ENCODE measurements at regions not wholly inside any gene's neighbourhood (a gene's known extent, or its start where the extent isn't known, plus 50 kb on each side); places are given as distances from the start of the nearest gene placed in this dataset.

DNA sequence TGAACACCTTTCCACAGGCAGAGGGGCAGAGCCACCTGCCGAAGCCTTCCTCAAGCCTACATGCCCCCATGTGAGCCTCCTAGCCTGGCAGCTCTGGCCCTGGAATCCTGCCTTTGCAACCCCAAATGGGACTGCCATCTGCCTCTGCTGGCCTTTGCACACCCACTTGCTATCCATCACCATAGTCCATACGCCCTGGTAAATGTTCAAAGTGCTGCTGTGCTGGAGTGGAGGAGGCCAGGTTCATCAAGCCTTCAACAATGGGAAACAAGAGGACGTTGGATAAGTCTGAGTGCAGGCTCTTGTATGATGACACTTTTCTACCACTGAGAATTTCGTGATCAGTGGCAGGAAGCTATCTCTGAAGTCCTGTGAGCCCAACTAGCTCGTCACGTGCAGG is 159.8 kb downstream of the MED10 start:
- DNase-seq (ENCODE audit: low spot score) = no peak
- no peaks in the 10 kb centered on the region for H3K36me3 ChIP-seq (ENCODE audit: insufficient read depth, low read length, poor library complexity, severe bottlenecking)
- H3K4me3 ChIP-seq (ENCODE audit: low read depth, low read length, poor library complexity, severe bottlenecking) = no peak overlapping the region
- CTCF ChIA-PET = no interaction called here
- POLR2A ChIA-PET (ENCODE audit: low non-redundant PET) = no interaction called here
- no TSS peak for BruUV-seq (replicated peaks)
- intact Hi-C loops (cut with micrococcal nuclease; ENCODE audit: unreplicated experiment) = no loop called here
- H3K27me3 ChIP-seq (replicated peaks; ENCODE audit: insufficient read depth, low read depth, low read length, poor library complexity) = no peaks in the 10 kb centered on the region
- no peak overlapping the region for H3K27ac ChIP-seq (ENCODE audit: low read depth, low read length, poor library complexity, severe bottlenecking)
- TF ChIP-seq EZH2 (IDR thresholded peaks at IDR 0.05; ENCODE audit: borderline replicate concordance, low read depth, low read length, poor library complexity, severe bottlenecking) = no peak
- TF ChIP-seq, protein P1, sequence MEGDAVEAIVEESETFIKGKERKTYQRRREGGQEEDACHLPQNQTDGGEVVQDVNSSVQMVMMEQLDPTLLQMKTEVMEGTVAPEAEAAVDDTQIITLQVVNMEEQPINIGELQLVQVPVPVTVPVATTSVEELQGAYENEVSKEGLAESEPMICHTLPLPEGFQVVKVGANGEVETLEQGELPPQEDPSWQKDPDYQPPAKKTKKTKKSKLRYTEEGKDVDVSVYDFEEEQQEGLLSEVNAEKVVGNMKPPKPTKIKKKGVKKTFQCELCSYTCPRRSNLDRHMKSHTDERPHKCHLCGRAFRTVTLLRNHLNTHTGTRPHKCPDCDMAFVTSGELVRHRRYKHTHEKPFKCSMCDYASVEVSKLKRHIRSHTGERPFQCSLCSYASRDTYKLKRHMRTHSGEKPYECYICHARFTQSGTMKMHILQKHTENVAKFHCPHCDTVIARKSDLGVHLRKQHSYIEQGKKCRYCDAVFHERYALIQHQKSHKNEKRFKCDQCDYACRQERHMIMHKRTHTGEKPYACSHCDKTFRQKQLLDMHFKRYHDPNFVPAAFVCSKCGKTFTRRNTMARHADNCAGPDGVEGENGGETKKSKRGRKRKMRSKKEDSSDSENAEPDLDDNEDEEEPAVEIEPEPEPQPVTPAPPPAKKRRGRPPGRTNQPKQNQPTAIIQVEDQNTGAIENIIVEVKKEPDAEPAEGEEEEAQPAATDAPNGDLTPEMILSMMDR (conservative IDR thresholded peaks at IDR 0.05; ENCODE audit: low read depth, low read length) = no peak
- H3K4me1 ChIP-seq (ENCODE audit: insufficient read depth, low read length, poor library complexity, severe bottlenecking) = no peaks in the 10 kb centered on the region
- H3K9me3 ChIP-seq (ENCODE audit: low read depth, low read length, poor library complexity, severe bottlenecking) = no peaks in the 10 kb centered on the region

DNA sequence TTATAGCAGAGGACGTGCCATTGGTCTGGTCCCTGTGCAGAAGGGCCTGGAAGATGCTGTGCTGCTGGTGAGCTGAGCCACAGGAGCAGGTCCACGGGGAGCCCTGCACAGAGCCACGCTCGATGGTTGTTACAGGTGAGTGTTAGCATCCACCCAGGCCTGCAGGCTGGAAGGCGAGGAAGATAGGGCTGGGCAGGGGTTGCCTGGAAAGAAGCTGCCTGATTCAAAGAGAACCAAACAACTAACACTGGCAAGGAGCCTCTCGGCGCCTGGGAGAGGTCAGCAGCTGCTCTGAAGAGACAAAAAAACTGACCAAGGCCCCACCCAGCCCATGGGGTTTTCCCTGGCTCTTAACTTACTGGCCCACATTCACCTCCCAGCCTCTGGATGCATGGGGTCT is 160.2 kb downstream of the MED10 start:
- no peaks in the 10 kb centered on the region for H3K9me3 ChIP-seq (ENCODE audit: low read depth, low read length, poor library complexity, severe bottlenecking)
- no peak for TF ChIP-seq EZH2 (IDR thresholded peaks at IDR 0.05; ENCODE audit: borderline replicate concordance, low read depth, low read length, poor library complexity, severe bottlenecking)
- TF ChIP-seq, protein P1 (conservative IDR thresholded peaks at IDR 0.05; ENCODE audit: low read depth, low read length) = no peak
- no peak for DNase-seq (ENCODE audit: low spot score)
- no peaks in the 10 kb centered on the region for H3K4me1 ChIP-seq (ENCODE audit: insufficient read depth, low read length, poor library complexity, severe bottlenecking)
- no peaks in the 10 kb centered on the region for H3K36me3 ChIP-seq (ENCODE audit: insufficient read depth, low read length, poor library complexity, severe bottlenecking)
- H3K4me3 ChIP-seq (ENCODE audit: low read depth, low read length, poor library complexity, severe bottlenecking) = no peak overlapping the region
- BruUV-seq (replicated peaks) = no TSS peak
- H3K27me3 ChIP-seq (replicated peaks; ENCODE audit: insufficient read depth, low read depth, low read length, poor library complexity) = no peaks in the 10 kb centered on the region
- POLR2A ChIA-PET (ENCODE audit: low non-redundant PET) = no interaction called here
- CTCF ChIA-PET = no interaction called here
- intact Hi-C loops (cut with micrococcal nuclease; ENCODE audit: unreplicated experiment) = no loop called here
- no peak overlapping the region for H3K27ac ChIP-seq (ENCODE audit: low read depth, low read length, poor library complexity, severe bottlenecking)

DNA sequence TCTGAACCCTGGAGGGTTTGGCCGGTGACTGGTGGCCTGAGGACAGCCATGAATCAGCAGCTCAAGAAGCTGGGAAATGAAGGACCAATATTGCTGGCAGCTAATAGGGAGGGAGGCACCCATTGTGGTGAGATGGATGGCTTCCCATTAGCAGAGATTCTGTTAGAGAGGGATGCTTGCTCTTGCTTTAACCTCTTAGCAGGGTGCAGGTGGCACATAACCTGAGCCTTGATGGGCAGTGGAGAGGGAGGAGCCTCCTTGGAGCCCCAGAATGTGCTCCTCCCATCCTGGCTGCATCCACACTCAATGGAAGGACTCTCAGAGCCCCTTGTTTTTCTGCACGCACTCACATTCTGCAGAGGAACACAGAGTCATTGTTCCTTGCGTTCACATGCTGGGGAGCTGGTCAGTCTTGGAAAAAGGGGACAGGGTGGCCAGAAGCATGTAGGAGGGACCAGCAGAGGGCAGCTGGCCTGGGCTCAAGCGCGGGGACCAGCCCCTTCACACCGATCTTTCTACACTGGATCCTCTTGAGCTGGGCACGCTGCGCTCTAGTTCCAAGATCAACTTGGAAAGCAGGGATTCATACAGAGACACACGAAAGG is 161.8 kb downstream of the MED10 start:
- Histone ChIP-seq H3K9me3 (ENCODE audit: low read depth, low read length, poor library complexity, severe bottlenecking) (no peaks in the 10 kb centered on the region), H3K4me3 (ENCODE audit: low read depth, low read length, poor library complexity, severe bottlenecking) (no peak overlapping the region), H3K4me1 (ENCODE audit: insufficient read depth, low read length, poor library complexity, severe bottlenecking) (no peaks in the 10 kb centered on the region), H3K27me3 (replicated peaks; ENCODE audit: insufficient read depth, low read depth, low read length, poor library complexity) (no peaks in the 10 kb centered on the region), H3K36me3 (ENCODE audit: insufficient read depth, low read length, poor library complexity, severe bottlenecking) (no peaks in the 10 kb centered on the region), H3K27ac (ENCODE audit: low read depth, low read length, poor library complexity, severe bottlenecking) (no peak overlapping the region)
- TF ChIP-seq, protein P1 (conservative IDR thresholded peaks at IDR 0.05; ENCODE audit: low read depth, low read length) = no peak
- no peak for TF ChIP-seq EZH2 (IDR thresholded peaks at IDR 0.05; ENCODE audit: borderline replicate concordance, low read depth, low read length, poor library complexity, severe bottlenecking)
- no TSS peak for BruUV-seq (replicated peaks)
- ChIA-PET POLR2A (ENCODE audit: low non-redundant PET) (no interaction called here), CTCF (no interaction called here)
- intact Hi-C loops (cut with micrococcal nuclease; ENCODE audit: unreplicated experiment) = no loop called here
- DNase-seq (ENCODE audit: low spot score) = no peak
